ENCODE measurements at regions not wholly inside any gene's neighbourhood (a gene's known extent, or its start where the extent isn't known, plus 50 kb on each side); places are given as distances from the start of the nearest gene placed in this dataset.

DNA sequence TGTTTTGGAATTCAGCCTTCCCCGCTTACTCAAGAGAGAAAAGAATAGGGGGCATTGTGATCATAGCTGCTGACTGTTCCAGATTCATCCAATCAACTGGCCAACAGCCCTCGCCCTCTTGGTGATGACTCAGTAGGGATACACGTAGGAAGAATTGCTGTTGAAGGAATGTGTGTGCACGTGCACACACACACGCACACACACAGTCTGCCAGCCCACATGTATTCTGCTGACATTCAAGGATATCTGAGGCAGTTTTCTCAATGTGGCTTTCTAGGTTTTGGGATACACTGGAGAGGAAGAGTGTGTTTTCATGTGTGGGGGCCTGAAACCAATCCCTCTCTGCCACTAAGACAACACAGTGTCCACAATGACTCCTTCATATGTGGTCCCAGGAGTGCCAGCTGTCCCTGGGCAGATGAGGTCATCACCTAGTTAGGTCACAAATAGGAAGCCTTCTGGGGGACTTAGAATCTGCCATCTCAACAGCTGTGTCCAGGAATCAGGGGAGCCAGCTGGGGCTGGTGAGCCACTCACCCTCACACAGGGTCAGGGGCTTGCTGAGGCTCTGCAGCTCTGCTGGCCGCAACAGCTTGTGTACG lies 352.6 kb downstream of the SS18 start:
- TF ChIP-seq NFIC (IDR thresholded peaks at IDR 0.05), result no peak
- no peak for TF ChIP-seq FOXM1 (IDR thresholded peaks at IDR 0.05; ENCODE audit: borderline replicate concordance, low read depth)
- no peak for TF ChIP-seq RAD21 (IDR thresholded peaks at IDR 0.05; ENCODE audit: low read depth)
- TF ChIP-seq, protein P1, sequence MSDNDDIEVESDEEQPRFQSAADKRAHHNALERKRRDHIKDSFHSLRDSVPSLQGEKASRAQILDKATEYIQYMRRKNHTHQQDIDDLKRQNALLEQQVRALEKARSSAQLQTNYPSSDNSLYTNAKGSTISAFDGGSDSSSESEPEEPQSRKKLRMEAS (IDR thresholded peaks at IDR 0.05), result no peak
- TF ChIP-seq, protein P2, sequence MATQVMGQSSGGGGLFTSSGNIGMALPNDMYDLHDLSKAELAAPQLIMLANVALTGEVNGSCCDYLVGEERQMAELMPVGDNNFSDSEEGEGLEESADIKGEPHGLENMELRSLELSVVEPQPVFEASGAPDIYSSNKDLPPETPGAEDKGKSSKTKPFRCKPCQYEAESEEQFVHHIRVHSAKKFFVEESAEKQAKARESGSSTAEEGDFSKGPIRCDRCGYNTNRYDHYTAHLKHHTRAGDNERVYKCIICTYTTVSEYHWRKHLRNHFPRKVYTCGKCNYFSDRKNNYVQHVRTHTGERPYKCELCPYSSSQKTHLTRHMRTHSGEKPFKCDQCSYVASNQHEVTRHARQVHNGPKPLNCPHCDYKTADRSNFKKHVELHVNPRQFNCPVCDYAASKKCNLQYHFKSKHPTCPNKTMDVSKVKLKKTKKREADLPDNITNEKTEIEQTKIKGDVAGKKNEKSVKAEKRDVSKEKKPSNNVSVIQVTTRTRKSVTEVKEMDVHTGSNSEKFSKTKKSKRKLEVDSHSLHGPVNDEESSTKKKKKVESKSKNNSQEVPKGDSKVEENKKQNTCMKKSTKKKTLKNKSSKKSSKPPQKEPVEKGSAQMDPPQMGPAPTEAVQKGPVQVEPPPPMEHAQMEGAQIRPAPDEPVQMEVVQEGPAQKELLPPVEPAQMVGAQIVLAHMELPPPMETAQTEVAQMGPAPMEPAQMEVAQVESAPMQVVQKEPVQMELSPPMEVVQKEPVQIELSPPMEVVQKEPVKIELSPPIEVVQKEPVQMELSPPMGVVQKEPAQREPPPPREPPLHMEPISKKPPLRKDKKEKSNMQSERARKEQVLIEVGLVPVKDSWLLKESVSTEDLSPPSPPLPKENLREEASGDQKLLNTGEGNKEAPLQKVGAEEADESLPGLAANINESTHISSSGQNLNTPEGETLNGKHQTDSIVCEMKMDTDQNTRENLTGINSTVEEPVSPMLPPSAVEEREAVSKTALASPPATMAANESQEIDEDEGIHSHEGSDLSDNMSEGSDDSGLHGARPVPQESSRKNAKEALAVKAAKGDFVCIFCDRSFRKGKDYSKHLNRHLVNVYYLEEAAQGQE (IDR thresholded peaks at IDR 0.05; ENCODE audit: low read depth), result no peak
- TF ChIP-seq CREB1 (IDR thresholded peaks at IDR 0.05; ENCODE audit: low read depth), result no peak
- TF ChIP-seq YY1 (IDR thresholded peaks at IDR 0.05; ENCODE audit: low read depth), result no peak
- no peak for TF ChIP-seq TAF1 (IDR thresholded peaks at IDR 0.05; ENCODE audit: low read depth)
- TF ChIP-seq, protein P3, sequence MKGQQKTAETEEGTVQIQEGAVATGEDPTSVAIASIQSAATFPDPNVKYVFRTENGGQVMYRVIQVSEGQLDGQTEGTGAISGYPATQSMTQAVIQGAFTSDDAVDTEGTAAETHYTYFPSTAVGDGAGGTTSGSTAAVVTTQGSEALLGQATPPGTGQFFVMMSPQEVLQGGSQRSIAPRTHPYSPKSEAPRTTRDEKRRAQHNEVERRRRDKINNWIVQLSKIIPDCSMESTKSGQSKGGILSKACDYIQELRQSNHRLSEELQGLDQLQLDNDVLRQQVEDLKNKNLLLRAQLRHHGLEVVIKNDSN (IDR thresholded peaks at IDR 0.05), result no peak
- no peak for TF ChIP-seq EP300 (IDR thresholded peaks at IDR 0.05; ENCODE audit: borderline replicate concordance)
- no peak for TF ChIP-seq CEBPB (IDR thresholded peaks at IDR 0.05)
- TF ChIP-seq EGR1 (IDR thresholded peaks at IDR 0.05), result no peak
- no peak for TF ChIP-seq TCF12 (IDR thresholded peaks at IDR 0.05; ENCODE audit: low read depth)
- TF ChIP-seq ZBTB7A (IDR thresholded peaks at IDR 0.05; ENCODE audit: low read depth), result no peak
- no peak for TF ChIP-seq TEAD4 (IDR thresholded peaks at IDR 0.05)

DNA sequence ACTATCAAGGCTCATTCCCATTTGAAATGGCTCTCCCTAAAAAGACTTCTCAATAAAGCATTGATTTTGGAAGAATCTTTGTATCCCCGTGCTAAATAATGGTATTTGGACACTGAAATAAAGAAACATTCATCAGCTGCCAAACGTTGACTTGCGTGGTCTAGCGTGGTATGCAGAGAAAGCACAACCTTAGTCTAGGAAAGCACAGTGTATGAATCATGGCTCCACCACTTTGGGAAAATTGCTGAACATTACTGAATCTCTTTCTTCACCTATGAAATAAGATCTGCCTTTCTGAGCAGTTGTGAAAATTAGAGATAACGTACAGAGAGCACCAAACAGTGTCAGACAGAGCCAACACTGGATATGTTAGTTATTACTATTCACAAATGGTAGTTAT lies 353.9 kb downstream of the SS18 start:
- no peak for TF ChIP-seq EP300 (IDR thresholded peaks at IDR 0.05; ENCODE audit: borderline replicate concordance)
- no peak for TF ChIP-seq ZBTB7A (IDR thresholded peaks at IDR 0.05; ENCODE audit: low read depth)
- TF ChIP-seq CREB1 (IDR thresholded peaks at IDR 0.05; ENCODE audit: low read depth), result no peak
- no peak for TF ChIP-seq NFIC (IDR thresholded peaks at IDR 0.05)
- TF ChIP-seq, protein P2 (IDR thresholded peaks at IDR 0.05; ENCODE audit: low read depth), result no peak
- no peak for TF ChIP-seq CEBPB (IDR thresholded peaks at IDR 0.05)
- TF ChIP-seq TAF1 (IDR thresholded peaks at IDR 0.05; ENCODE audit: low read depth), result no peak
- TF ChIP-seq, protein P1 (IDR thresholded peaks at IDR 0.05), result no peak
- TF ChIP-seq TEAD4 (IDR thresholded peaks at IDR 0.05), result no peak
- no peak for TF ChIP-seq TCF12 (IDR thresholded peaks at IDR 0.05; ENCODE audit: low read depth)
- no peak for TF ChIP-seq FOXM1 (IDR thresholded peaks at IDR 0.05; ENCODE audit: borderline replicate concordance, low read depth)
- TF ChIP-seq, protein P3 (IDR thresholded peaks at IDR 0.05), result no peak
- TF ChIP-seq YY1 (IDR thresholded peaks at IDR 0.05; ENCODE audit: low read depth), result no peak
- TF ChIP-seq EGR1 (IDR thresholded peaks at IDR 0.05), result no peak
- no peak for TF ChIP-seq RAD21 (IDR thresholded peaks at IDR 0.05; ENCODE audit: low read depth)

DNA sequence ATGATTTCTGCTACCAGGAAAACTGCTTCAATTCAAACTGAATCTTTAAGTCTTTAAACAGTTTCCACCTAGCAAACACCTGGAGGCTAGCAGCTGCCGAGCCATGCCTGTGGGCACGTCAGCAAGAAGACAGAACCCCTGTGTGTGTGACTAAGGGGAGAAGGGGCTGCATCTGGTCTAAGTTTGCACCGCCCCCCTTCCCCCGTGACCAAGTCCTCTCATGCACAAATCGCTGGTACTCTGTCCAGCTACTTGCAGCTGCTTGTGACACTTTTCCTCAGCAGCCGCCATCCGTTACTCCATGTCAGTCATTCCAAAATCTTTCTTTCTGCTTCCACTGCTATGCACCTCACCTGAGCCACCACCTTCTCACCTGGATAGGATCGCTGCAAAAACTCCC lies 355.0 kb downstream of the SS18 start:
- TF ChIP-seq CREB1 (IDR thresholded peaks at IDR 0.05; ENCODE audit: low read depth) (no peak), CEBPB (IDR thresholded peaks at IDR 0.05) (no peak), RAD21 (IDR thresholded peaks at IDR 0.05; ENCODE audit: low read depth) (no peak)

DNA sequence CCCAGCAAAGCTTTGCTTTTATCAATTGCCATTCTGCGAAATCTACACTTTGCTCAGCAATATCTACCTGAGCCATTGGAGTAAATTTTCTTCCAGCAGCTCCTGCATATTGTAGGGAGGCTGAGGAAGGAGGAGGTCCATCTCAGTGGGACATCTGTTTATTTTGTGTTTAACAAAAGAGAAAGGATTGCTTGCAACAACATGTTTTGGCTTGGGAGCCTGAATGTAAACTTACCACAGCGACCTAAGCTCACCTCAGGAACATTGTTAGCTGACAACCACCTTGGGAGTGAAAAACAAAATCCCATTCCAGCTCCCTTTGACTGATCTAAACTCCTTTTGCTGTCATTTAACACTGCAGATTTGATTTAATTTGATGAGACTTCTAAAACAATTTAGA lies 356.1 kb downstream of the SS18 start:
- TF ChIP-seq NFIC (IDR thresholded peaks at IDR 0.05), result no peak
- no peak for TF ChIP-seq CEBPB (IDR thresholded peaks at IDR 0.05)
- no peak for TF ChIP-seq YY1 (IDR thresholded peaks at IDR 0.05; ENCODE audit: low read depth)

DNA sequence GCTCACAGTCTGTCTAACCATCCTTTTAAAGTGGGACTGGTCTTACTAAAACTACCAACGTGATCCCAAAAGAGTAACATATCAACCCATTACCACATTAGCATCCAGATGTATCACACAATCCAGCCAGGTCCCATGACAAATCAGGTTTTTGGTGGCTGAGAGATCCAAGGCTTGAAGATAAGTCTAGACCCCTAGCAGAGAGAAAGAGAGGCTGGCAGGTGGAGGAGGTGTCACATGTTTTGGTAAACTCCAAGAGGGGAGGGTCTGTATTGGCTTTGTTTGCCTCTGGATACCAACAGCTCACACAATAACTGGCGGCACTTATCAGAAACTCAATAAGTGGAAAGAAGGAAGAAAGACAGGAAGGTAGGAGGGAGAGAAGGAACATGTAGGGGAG lies 357.6 kb downstream of the SS18 start:
- TF ChIP-seq YY1 (IDR thresholded peaks at IDR 0.05; ENCODE audit: low read depth), result no peak
- TF ChIP-seq TEAD4 (IDR thresholded peaks at IDR 0.05), result no peak
- TF ChIP-seq CREB1 (IDR thresholded peaks at IDR 0.05; ENCODE audit: low read depth), result no peak
- TF ChIP-seq ZBTB7A (IDR thresholded peaks at IDR 0.05; ENCODE audit: low read depth), result no peak
- no peak for TF ChIP-seq EP300 (IDR thresholded peaks at IDR 0.05; ENCODE audit: borderline replicate concordance)
- TF ChIP-seq TAF1 (IDR thresholded peaks at IDR 0.05; ENCODE audit: low read depth), result no peak
- no peak for TF ChIP-seq TCF12 (IDR thresholded peaks at IDR 0.05; ENCODE audit: low read depth)
- TF ChIP-seq, protein P2 (IDR thresholded peaks at IDR 0.05; ENCODE audit: low read depth), result no peak
- TF ChIP-seq EGR1 (IDR thresholded peaks at IDR 0.05), result no peak
- TF ChIP-seq, protein P3 (IDR thresholded peaks at IDR 0.05), result no peak

All from Ishikawa (cell line).